Adrenal gland (tissue), 9 donors: ENCODE measurements at regions not wholly inside any gene's neighbourhood (a gene's known extent, or its start where the extent isn't known, plus 50 kb on each side); places are given as distances from the start of the nearest gene placed in this dataset.

ENCODE experiments used
- DNase-seq, 7 donors: peaks; one replicate each; pipeline ENCODE4 v3.0.0-alpha.2; 2019 to 2020
- H3K27ac ChIP-seq, 5 donors: fragments of 200-600 bp; sonication (generic) in 4 of 5; 1 replicate in 3 of 5; 2 replicates in 2 of 5; pipeline versions ENCODE4 v1.5.1 to v1.8.0; 2016 to 2020; ENCODE audit warnings: mild to moderate bottlenecking in 1 of 5
- H3K27me3 ChIP-seq: fragments of 200-600 bp; 2 replicates; pipeline ENCODE4 v1.8.0; 2021
- H3K36me3 ChIP-seq, 2 donors: fragments of 200-600 bp; replicated peaks in 1 of 2; 1 replicate in 1 of 2; 2 replicates in 1 of 2; pipeline versions ENCODE4 v1.5.1 to v1.8.0; 2018 to 2022
- H3K4me1 ChIP-seq, 2 donors: fragments of 200-600 bp; replicated peaks in 1 of 2; 1 replicate in 1 of 2; 2 replicates in 1 of 2; pipeline versions ENCODE4 v1.5.1 to v1.8.0; 2018 to 2021
- H3K4me3 ChIP-seq, 4 donors: fragments of 200-600 bp; sonication (generic) in 3 of 4; one replicate each; pipeline ENCODE4 v1.5.1; 2016 to 2018
- H3K9me3 ChIP-seq, 3 donors: fragments of 200-600 bp; sonication (generic) in 1 of 3; replicated peaks in 1 of 3; 1 replicate in 2 of 3; 2 replicates in 1 of 3; pipeline versions ENCODE4 v1.5.1 to v1.8.0; 2016 to 2021
- POLR2A ChIP-seq, 2 donors: fragments of 450-650 bp; IDR thresholded peaks; one replicate each; pipeline ENCODE4 v1.6.1; 2017; ENCODE audit warnings: antibody characterized with exemption in 2 of 2, mild to moderate bottlenecking in 2 of 2, moderate library complexity in 1 of 2
- WGBS, 4 donors: extraction: QIAGEN DNeasy Blood & Tissue Kit in 2 of 4; methylation state at CpG; one replicate each; pipeline versions ENCODE4 v1.1.5 to v1.1.7; 2013 to 2017; 5-methylcytosine and 5-hydroxymethylcytosine counted together
- intact Hi-C, 2 donors: fragments of 100-400 bp; cut with DNase I; formaldehyde crosslinking; loops; one replicate each; pipeline versions ENCODE4 v1.14.1 to v1.15.0; 2022 to 2023
- TF ChIP-seq, protein P1 (sequence below), 6 experiments: fragments of 450-650 bp in 4 of 6; fragments of 200-600 bp in 2 of 6; sonication (generic) in 1 of 6; IDR thresholded peaks; 1 replicate in 5 of 6; 2 replicates in 1 of 6; pipeline versions ENCODE4 v1.5.1 to v1.8.0; 2016 to 2021; ENCODE audit warnings: antibody characterized with exemption in 6 of 6, mild to moderate bottlenecking in 2 of 6, moderate library complexity in 1 of 6
- donor health status: healthy with polysubstance abuse.
- donor health status: Bipolar disorder and iron deficiency.
- donor health status: DM: yes; HTN: yes; CAD: no.
- donor health status: DM: no; HTN: no; CAD: no.
- donor health status: DM: no; HTN: no; CAD: no.

DNA sequence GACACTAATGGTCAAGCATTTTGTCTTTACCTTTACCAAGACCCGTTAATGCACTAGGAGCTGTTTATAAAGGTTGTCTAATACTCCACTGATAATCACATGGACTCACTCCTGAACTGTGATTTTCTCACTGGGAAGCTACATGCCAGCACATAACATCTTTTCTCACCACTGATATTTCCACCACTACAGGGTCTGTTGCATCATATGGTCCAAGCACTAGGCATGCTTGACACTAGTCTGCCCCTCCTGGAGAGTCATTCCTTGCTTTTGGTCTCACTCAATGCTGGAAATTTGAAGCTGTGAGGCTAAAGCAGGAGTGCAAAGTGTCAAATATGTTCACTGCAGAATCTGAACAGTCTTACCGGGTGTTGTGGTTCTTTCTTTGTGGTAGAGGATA, 1576.8 kb downstream of the CDH8 start:
- no peaks in the 10 kb centered on the region for H3K9me3 ChIP-seq
- no peaks in the 10 kb centered on the region for H3K27me3 ChIP-seq
- TF ChIP-seq, protein P1, sequence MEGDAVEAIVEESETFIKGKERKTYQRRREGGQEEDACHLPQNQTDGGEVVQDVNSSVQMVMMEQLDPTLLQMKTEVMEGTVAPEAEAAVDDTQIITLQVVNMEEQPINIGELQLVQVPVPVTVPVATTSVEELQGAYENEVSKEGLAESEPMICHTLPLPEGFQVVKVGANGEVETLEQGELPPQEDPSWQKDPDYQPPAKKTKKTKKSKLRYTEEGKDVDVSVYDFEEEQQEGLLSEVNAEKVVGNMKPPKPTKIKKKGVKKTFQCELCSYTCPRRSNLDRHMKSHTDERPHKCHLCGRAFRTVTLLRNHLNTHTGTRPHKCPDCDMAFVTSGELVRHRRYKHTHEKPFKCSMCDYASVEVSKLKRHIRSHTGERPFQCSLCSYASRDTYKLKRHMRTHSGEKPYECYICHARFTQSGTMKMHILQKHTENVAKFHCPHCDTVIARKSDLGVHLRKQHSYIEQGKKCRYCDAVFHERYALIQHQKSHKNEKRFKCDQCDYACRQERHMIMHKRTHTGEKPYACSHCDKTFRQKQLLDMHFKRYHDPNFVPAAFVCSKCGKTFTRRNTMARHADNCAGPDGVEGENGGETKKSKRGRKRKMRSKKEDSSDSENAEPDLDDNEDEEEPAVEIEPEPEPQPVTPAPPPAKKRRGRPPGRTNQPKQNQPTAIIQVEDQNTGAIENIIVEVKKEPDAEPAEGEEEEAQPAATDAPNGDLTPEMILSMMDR (IDR thresholded peaks at IDR 0.05), result no peak
- TF ChIP-seq POLR2A (IDR thresholded peaks at IDR 0.05), result no peak
- H3K27ac ChIP-seq, result no peak overlapping the region
- no peaks in the 10 kb centered on the region for H3K36me3 ChIP-seq
- DNase-seq, result no peak
- no peak overlapping the region for H3K4me3 ChIP-seq
- intact Hi-C loops, result no loop called here
- no peaks in the 10 kb centered on the region for H3K4me1 ChIP-seq
- 71 to 92% (median 81%) methylated on average over 2 of the region's 2 CpGs for WGBS, 4 donors

DNA sequence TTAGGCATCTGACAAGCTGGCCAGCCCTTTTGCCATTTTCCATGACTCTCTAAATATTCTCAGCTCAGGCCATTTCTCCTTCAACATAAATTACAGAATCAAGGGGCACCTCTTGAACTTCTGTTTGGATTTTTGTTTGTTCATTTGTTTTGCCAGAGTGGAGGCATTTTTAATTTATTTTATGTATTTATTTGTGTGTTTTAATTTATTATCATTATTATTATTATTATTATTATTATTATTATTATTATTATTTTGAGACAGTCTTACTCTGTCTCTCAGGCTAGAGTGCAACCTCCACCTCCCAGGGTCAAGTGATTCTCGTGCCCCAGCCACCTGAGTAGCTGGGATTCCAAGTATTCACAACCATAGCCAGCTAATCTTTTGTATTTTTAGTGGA, 1578.0 kb downstream of the CDH8 start:
- intact Hi-C loops, result no loop called here
- Histone ChIP-seq H3K4me1 (no peaks in the 10 kb centered on the region), H3K27ac (no peak overlapping the region), H3K36me3 (no peaks in the 10 kb centered on the region), H3K27me3 (no peaks in the 10 kb centered on the region), H3K4me3 (no peak overlapping the region), H3K9me3 (no peaks in the 10 kb centered on the region)
- 65 to 77% (median 73%) methylated on average over 1 of the region's 1 CpG for WGBS, 4 donors
- no peak for TF ChIP-seq POLR2A (IDR thresholded peaks at IDR 0.05)
- TF ChIP-seq, protein P1 (IDR thresholded peaks at IDR 0.05), result no peak
- DNase-seq, result no peak

DNA sequence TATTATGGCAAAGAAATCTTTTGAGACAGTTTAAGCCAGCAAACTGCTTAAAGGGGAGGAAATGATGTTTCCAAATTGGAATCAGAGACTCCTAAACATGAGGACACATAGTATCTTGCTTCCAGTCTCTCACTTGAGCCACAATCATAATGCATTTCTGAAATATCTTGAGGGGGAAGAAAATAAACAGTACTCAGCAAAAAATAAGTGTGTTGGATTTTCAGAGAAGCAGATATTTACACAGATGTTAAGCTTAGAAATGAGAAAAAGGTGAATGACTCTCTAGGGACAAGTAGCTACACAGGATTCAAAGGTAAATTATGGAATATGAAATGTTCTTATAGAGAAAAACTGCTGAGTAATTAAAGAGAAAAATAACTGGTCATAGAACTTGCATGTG, 1583.6 kb downstream of the CDH8 start:
- no peak overlapping the region for H3K4me3 ChIP-seq
- H3K27me3 ChIP-seq, result no peaks in the 10 kb centered on the region
- no peak for DNase-seq
- H3K4me1 ChIP-seq, result no peaks in the 10 kb centered on the region
- H3K36me3 ChIP-seq, result no peaks in the 10 kb centered on the region
- no peak for TF ChIP-seq POLR2A (IDR thresholded peaks at IDR 0.05)
- TF ChIP-seq, protein P1 (IDR thresholded peaks at IDR 0.05), result no peak
- intact Hi-C loops, result no loop called here
- H3K27ac ChIP-seq, result no peak overlapping the region
- H3K9me3 ChIP-seq, result no peaks in the 10 kb centered on the region

DNA sequence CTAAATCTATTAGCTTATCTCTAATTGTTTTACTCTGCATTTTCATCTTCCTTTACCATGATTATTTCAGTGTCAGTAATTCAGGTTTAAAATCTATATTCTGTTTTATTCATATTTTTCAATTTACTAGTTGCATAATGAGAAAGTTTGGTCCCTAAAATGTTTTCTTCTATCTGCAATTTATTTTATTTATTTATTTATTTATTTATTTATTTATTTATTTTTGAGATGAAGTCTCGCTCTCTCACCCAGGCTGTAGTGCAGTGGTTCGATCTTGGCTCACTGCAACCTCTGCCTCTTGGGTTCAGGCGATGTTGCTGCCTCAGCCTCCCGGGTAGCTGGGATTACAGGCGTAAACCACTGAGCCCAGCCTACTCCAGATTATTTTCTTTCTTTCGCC, 1597.3 kb downstream of the CDH8 start:
- H3K27me3 ChIP-seq, result no peaks in the 10 kb centered on the region
- H3K36me3 ChIP-seq, result no peaks in the 10 kb centered on the region
- no peaks in the 10 kb centered on the region for H3K4me1 ChIP-seq
- H3K27ac ChIP-seq, result no peak overlapping the region
- TF ChIP-seq, protein P1 (IDR thresholded peaks at IDR 0.05), result no peak
- TF ChIP-seq POLR2A (IDR thresholded peaks at IDR 0.05), result no peak
- H3K9me3 ChIP-seq, result no peaks in the 10 kb centered on the region
- DNase-seq, result no peak
- intact Hi-C loops, result no loop called here
- no peak overlapping the region for H3K4me3 ChIP-seq
- 70 to 90% (median 82%) methylated on average over 6 of the region's 6 CpGs for WGBS, 4 donors
